Mesenchymal stem cell (in vitro differentiated cells and primary cell): ENCODE measurements at regions not wholly inside any gene's neighbourhood (a gene's known extent, or its start where the extent isn't known, plus 50 kb on each side); places are given as distances from the start of the nearest gene placed in this dataset.

ENCODE experiments used
- DNase-seq: peaks from one replicate; pipeline ENCODE4 v3.0.0-alpha.2; 2013
- H2AFZ ChIP-seq: one replicate; pipeline ENCODE4 v1.6.1; 2013; ENCODE audit warnings: low read depth, mild to moderate bottlenecking, control low read depth, inconsistent platforms, low read length, moderate library complexity
- H2AK5ac ChIP-seq: 2 replicates; pipeline ENCODE4 v1.6.1; 2013; ENCODE audit warnings: low read length, moderate library complexity, mild to moderate bottlenecking, inconsistent platforms; ENCODE audit not compliant: severe bottlenecking
- H2BK120ac ChIP-seq: one replicate; pipeline ENCODE4 v1.6.1; 2013; ENCODE audit warnings: low read depth, mild to moderate bottlenecking, inconsistent platforms, low read length, moderate library complexity
- H2BK12ac ChIP-seq, 2 experiments: one replicate each; pipeline ENCODE4 v1.6.1; 2013; ENCODE audit warnings: inconsistent platforms in 2 of 2, low read length in 2 of 2, mild to moderate bottlenecking in 2 of 2, moderate library complexity in 2 of 2, control low read depth in 1 of 2
- H2BK15ac ChIP-seq: one replicate; pipeline ENCODE4 v1.6.1; 2013; ENCODE audit warnings: mild to moderate bottlenecking, low read depth, inconsistent platforms; ENCODE audit not compliant: poor library complexity, severe bottlenecking
- H2BK5ac ChIP-seq: 2 replicates; pipeline ENCODE4 v1.6.1; 2013; ENCODE audit warnings: low read depth, mild to moderate bottlenecking, low read length, control low read depth, inconsistent platforms; ENCODE audit not compliant: poor library complexity, severe bottlenecking
- H3K14ac ChIP-seq, 2 experiments: one replicate each; pipeline ENCODE4 v1.6.1; 2013; ENCODE audit warnings: inconsistent platforms in 2 of 2, low read length in 2 of 2, control low read depth in 1 of 2, mild to moderate bottlenecking in 1 of 2, moderate library complexity in 1 of 2
- H3K18ac ChIP-seq, 2 experiments: one replicate each; pipeline ENCODE4 v1.6.1; 2013; ENCODE audit warnings: inconsistent platforms in 2 of 2, low read length in 2 of 2, control low read depth in 1 of 2, low read depth in 1 of 2, mild to moderate bottlenecking in 1 of 2
- H3K23ac ChIP-seq, 2 experiments: one replicate each; pipeline ENCODE4 v1.6.1; 2013; ENCODE audit warnings: inconsistent platforms in 2 of 2, low read length in 2 of 2, mild to moderate bottlenecking in 2 of 2, moderate library complexity in 2 of 2, control low read depth in 1 of 2
- H3K27ac ChIP-seq: 2 replicates; pipeline ENCODE4 v1.5.1; 2013; ENCODE audit warnings: mild to moderate bottlenecking, moderate library complexity, low read length, control low read depth, inconsistent platforms; ENCODE audit not compliant: poor library complexity, severe bottlenecking
- H3K27me3 ChIP-seq, 2 experiments: 2 replicates each; pipeline versions ENCODE4 v1.6.1 to v1.7.0; 2013; ENCODE audit warnings: low read length in 2 of 2, mild to moderate bottlenecking in 2 of 2, moderate library complexity in 2 of 2, control low read depth in 1 of 2, inconsistent platforms in 1 of 2; ENCODE audit not compliant: control insufficient read depth in 1 of 2, insufficient read depth in 1 of 2
- H3K36me3 ChIP-seq, 2 experiments: 2 replicates each; pipeline versions ENCODE4 v1.6.1 to v1.7.0; 2013; ENCODE audit warnings: low read length in 2 of 2, control low read depth in 1 of 2, inconsistent platforms in 1 of 2, low read depth in 1 of 2, mild to moderate bottlenecking in 1 of 2; ENCODE audit not compliant: insufficient read depth in 2 of 2, control insufficient read depth in 1 of 2
- H3K4ac ChIP-seq, 2 experiments: one replicate each; pipeline ENCODE4 v1.6.1; 2013; ENCODE audit warnings: inconsistent platforms in 2 of 2, low read length in 2 of 2, mild to moderate bottlenecking in 2 of 2, moderate library complexity in 2 of 2, control low read depth in 1 of 2, low read depth in 1 of 2
- H3K4me1 ChIP-seq: 2 replicates; pipeline ENCODE4 v1.6.1; 2013; ENCODE audit warnings: low read depth, low read length, control low read depth; ENCODE audit not compliant: control insufficient read depth, insufficient read depth
- H3K4me2 ChIP-seq: 2 replicates; pipeline ENCODE4 v1.6.1; 2013; ENCODE audit warnings: low read length, mild to moderate bottlenecking, inconsistent platforms; ENCODE audit not compliant: poor library complexity, severe bottlenecking
- H3K4me3 ChIP-seq, 2 experiments: 2 replicates each; pipeline versions ENCODE4 v1.5.1 to v1.7.0; 2013; ENCODE audit warnings: low read length in 2 of 2, mild to moderate bottlenecking in 2 of 2, control low read depth in 1 of 2, low read depth in 1 of 2; ENCODE audit not compliant: insufficient read depth in 1 of 2
- H3K79me1 ChIP-seq: replicated peaks from 2 replicates; pipeline ENCODE4 v1.6.1; 2013; ENCODE audit warnings: mild to moderate bottlenecking, control low read depth, low read length, inconsistent platforms; ENCODE audit not compliant: poor library complexity, severe bottlenecking
- H3K9ac ChIP-seq: 2 replicates; pipeline ENCODE4 v1.7.0; 2013; ENCODE audit warnings: mild to moderate bottlenecking, low read length, moderate library complexity
- H3K9me3 ChIP-seq: 2 replicates; pipeline ENCODE4 v1.7.0; 2013; ENCODE audit warnings: mild to moderate bottlenecking, low read length; ENCODE audit not compliant: control insufficient read depth
- H4K8ac ChIP-seq: one replicate; pipeline ENCODE4 v1.6.1; 2013; ENCODE audit warnings: inconsistent platforms, mild to moderate bottlenecking, low read length, moderate library complexity
- H4K91ac ChIP-seq: one replicate; pipeline ENCODE4 v1.6.1; 2013; ENCODE audit warnings: mild to moderate bottlenecking, low read length, inconsistent platforms
- WGBS: methylation state at CpG from one replicate; pipeline ENCODE4 v1.1.7; 2013; ENCODE audit warnings: mixed read lengths; 5-methylcytosine and 5-hydroxymethylcytosine counted together

DNA sequence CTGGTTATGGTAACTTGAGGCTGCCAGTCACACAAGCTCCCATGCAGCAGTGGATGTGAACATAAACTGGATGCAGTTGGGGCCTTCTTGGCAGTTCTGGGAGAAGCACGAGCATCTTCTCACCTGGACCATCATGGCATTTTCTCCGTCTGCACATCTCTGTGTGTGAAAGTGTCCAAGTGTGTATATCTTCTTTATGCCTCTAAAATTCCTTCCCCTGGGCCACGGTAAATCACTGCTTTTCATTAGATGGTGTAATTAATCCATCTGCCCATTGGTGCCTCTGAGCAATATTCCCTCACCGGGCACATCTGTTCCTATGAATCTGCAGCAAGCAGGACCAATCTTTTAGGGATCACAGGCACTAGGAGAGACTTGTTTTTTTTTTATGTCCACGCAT, 138.0 kb downstream of the MAP3K7 start:
- Histone ChIP-seq H3K9me3 (no peaks in the 10 kb centered on the region), H3K27ac (no peak overlapping the region)
- no peak for DNase-seq

DNA sequence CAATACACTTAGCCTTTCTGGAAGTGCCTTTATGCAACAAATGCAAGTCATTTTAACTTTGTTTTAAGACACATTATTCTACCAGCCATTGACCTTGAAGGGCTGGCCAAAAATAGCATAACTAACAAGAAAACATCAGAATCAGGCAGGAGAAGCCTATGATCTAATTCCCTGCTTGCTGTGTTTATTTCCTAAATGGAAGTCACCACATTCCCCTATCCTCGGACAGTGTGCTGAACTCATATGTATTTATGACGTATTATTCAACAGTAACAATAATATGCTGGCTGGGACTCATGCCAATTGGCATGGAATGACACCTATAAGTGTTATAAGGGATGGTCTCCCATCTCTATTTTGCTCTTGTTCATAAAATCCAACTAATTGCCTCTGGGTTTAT, 140.7 kb downstream of the MAP3K7 start:
- Histone ChIP-seq H2BK15ac (no peak overlapping the region), H3K14ac (no peak overlapping the region), H2BK12ac (no peak overlapping the region), H3K79me1 (no peaks in the 10 kb centered on the region), H3K9me3 (no peaks in the 10 kb centered on the region), H3K4me2 (no peak overlapping the region), H3K23ac (no peak overlapping the region), H2AFZ (no peak overlapping the region), H2BK120ac (no peak overlapping the region), H2BK5ac (no peak overlapping the region), H4K91ac (no peak overlapping the region), H2AK5ac (no peak overlapping the region), H3K9ac (no peak overlapping the region), H3K4me3 (no peak overlapping the region), H3K4me1 (no peaks in the 10 kb centered on the region), H4K8ac (no peak overlapping the region), H3K27ac (no peak overlapping the region), H3K36me3 (no peaks in the 10 kb centered on the region), H3K18ac (no peak overlapping the region), H3K4ac (no peak overlapping the region), H3K27me3 (peaks cover 3 to 10% of the 10 kb centered on the region in 2 experiments)
- WGBS, result no CpG with 5 or more reads among the region's 2 CpGs
- no peak for DNase-seq

More for the DNA sequence above, 138.0 kb downstream of the MAP3K7 start:
- no peak overlapping the region for H2BK15ac ChIP-seq
- no peak overlapping the region for H2AK5ac ChIP-seq
- H2BK5ac ChIP-seq, result peak overlapping the region; percentile 61
- no peak overlapping the region for H3K9ac ChIP-seq
- no peaks in the 10 kb centered on the region for H3K36me3 ChIP-seq
- no peak overlapping the region for H3K4ac ChIP-seq
- no peaks in the 10 kb centered on the region for H3K79me1 ChIP-seq
- 90% methylated on average over 5 of the region's 5 CpGs for WGBS
- no peak overlapping the region for H4K8ac ChIP-seq
- peaks cover 3 to 4% of the 10 kb centered on the region in 2 experiments for H3K27me3 ChIP-seq
- H2AFZ ChIP-seq, result no peak overlapping the region
- no peak overlapping the region for H3K14ac ChIP-seq
- H3K23ac ChIP-seq, result no peak overlapping the region
- H2BK120ac ChIP-seq, result no peak overlapping the region
- H3K4me3 ChIP-seq, result no peak overlapping the region
- no peak overlapping the region for H4K91ac ChIP-seq
- no peak overlapping the region for H3K4me2 ChIP-seq
- no peak overlapping the region for H2BK12ac ChIP-seq
- no peaks in the 10 kb centered on the region for H3K4me1 ChIP-seq
- no peak overlapping the region for H3K18ac ChIP-seq

DNA sequence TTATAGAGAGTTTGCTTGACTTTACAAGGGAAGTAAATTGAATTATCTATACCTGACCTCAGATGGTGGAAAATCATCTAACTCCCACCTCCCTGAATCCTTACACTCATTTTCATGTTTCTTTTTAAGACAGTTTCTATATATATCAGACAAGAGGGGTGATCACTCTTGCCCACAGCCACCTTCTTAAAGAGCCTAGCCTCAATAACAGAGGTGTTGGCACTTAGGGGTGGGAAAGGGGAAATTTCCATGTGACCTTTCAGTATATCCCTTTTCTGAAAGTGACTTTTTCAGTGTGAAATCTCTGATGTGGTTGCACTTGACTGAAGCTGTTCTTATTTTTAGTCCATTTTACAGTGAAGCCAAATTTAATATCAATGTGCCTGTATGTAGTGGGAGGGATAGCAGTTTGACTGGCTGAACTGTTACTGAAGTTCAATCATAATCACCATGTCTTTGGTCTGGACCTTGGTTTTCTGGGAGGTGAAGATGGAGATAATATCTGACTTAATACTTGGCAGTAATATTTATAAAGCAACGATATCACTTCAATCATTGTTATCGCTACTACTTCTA, 141.3 kb downstream of the MAP3K7 start:
- Histone ChIP-seq H3K14ac (no peak overlapping the region), H2BK5ac (no peak overlapping the region), H3K4me1 (no peaks in the 10 kb centered on the region), H3K18ac (no peak overlapping the region), H2BK12ac (no peak overlapping the region), H3K4ac (no peak overlapping the region), H3K4me2 (no peak overlapping the region), H3K27me3 (peaks cover 3 to 6% of the 10 kb centered on the region in 2 experiments), H4K91ac (no peak overlapping the region), H3K79me1 (no peaks in the 10 kb centered on the region), H2AFZ (no peak overlapping the region), H4K8ac (no peak overlapping the region), H2BK120ac (no peak overlapping the region), H2AK5ac (no peak overlapping the region), H3K23ac (no peak overlapping the region), H3K9me3 (no peaks in the 10 kb centered on the region), H2BK15ac (no peak overlapping the region), H3K36me3 (no peaks in the 10 kb centered on the region), H3K9ac (no peak overlapping the region), H3K4me3 (no peak overlapping the region), H3K27ac (no peak overlapping the region)
- no peak for DNase-seq
- 94% methylated on average over 2 of the region's 2 CpGs for WGBS

DNA sequence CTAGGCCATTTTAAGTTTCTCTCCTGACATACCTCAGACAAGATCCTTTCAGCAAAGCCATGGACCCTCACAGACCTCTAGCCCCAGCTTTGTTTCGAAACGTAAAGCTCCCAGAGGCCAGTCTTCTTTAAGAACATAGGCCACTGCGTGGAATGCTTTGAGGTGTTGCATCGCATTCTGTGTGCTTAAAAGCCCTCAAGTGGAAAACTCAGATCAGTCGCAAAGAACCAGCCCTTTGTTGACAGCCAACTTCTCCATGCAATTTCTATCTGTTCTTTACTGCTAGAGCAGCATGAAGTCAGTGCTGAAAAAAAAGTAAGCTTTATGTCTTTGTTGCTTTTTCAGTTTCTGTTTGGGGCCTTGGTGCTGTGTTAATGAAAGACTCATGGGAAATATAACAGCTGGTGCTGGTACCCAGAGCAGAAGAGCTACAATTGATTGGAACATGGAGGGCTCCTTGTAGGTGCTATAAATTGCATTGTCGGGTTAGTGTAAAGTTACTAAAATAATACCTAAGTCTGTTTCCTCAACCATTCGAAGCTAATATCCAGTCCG, 142.6 kb downstream of the MAP3K7 start:
- Histone ChIP-seq H2AFZ (no peak overlapping the region), H3K27ac (no peak overlapping the region), H4K8ac (no peak overlapping the region), H2BK5ac (no peak overlapping the region), H2AK5ac (no peak overlapping the region), H3K9me3 (no peaks in the 10 kb centered on the region), H3K9ac (no peak overlapping the region), H3K18ac (no peak overlapping the region), H3K14ac (no peak overlapping the region), H3K79me1 (no peaks in the 10 kb centered on the region), H3K4me1 (no peaks in the 10 kb centered on the region), H3K23ac (no peak overlapping the region), H3K36me3 (no peaks in the 10 kb centered on the region), H3K4me3 (no peak overlapping the region), H4K91ac (no peak overlapping the region), H2BK12ac (no peak overlapping the region), H3K4ac (no peak overlapping the region), H2BK15ac (no peak overlapping the region), H3K4me2 (no peak overlapping the region), H3K27me3 (peaks cover 5 to 6% of the 10 kb centered on the region in 2 experiments), H2BK120ac (no peak overlapping the region)
- no peak for DNase-seq
- WGBS, result 81% methylated on average over 5 of the region's 8 CpGs
